Left ventricle myocardium inferior (tissue), 1 donor: ENCODE measurements at regions not wholly inside any gene's neighbourhood (a gene's known extent, or its start where the extent isn't known, plus 50 kb on each side); places are given as distances from the start of the nearest gene placed in this dataset.

Experiments
- DNase-seq: peaks from one replicate; pipeline ENCODE4 v3.0.0-alpha.2; 2020
- H3K27ac ChIP-seq: fragments of 200-600 bp; replicated peaks from 2 replicates; pipeline ENCODE4 v1.8.0; 2021
- H3K27me3 ChIP-seq: fragments of 200-600 bp; 2 replicates; pipeline ENCODE4 v1.8.0; 2021; ENCODE audit warnings: low read depth
- H3K36me3 ChIP-seq: fragments of 200-600 bp; 2 replicates; pipeline ENCODE4 v1.8.0; 2021
- H3K4me1 ChIP-seq: fragments of 200-600 bp; 2 replicates; pipeline ENCODE4 v1.8.0; 2021
- H3K4me3 ChIP-seq: fragments of 200-600 bp; 2 replicates; pipeline ENCODE4 v1.8.0; 2021; ENCODE audit warnings: mild to moderate bottlenecking, moderate library complexity
- H3K9me3 ChIP-seq: fragments of 200-600 bp; replicated peaks from 2 replicates; pipeline ENCODE4 v1.8.0; 2021
- CTCF ChIP-seq: fragments of 200-600 bp; IDR thresholded peaks from 2 replicates; pipeline ENCODE4 v1.8.0; 2021; ENCODE audit warnings: antibody characterized with exemption, mild to moderate bottlenecking, borderline replicate concordance
- intact Hi-C: fragments of 100-400 bp; cut with micrococcal nuclease; formaldehyde crosslinking; loops from one replicate; pipeline ENCODE4 v1.11.0; 2022
- donor health status: DM: no; HTN: yes; CAD: no; lungs with severe emphysema.

GRCh38 chr2:42961385-42961811 is 169.0 kb upstream of the HAAO start:
- DNase-seq: peak; percentile 62
- Histone ChIP-seq H3K27ac (peak overlapping the region; percentile 88), H3K9me3 (no peaks in the 10 kb centered on the region), H3K27me3 (no peaks in the 10 kb centered on the region), H3K4me3 (no peak overlapping the region), H3K4me1 (peaks cover 77% of the 10 kb centered on the region), H3K36me3 (no peaks in the 10 kb centered on the region)
- intact Hi-C loops: no loop called here
- TF ChIP-seq CTCF: no peak

GRCh38 chr2:42960842-42961180 is 168.4 kb upstream of the HAAO start:
- Histone ChIP-seq H3K27me3 (no peaks in the 10 kb centered on the region), H3K4me1 (peaks cover 77% of the 10 kb centered on the region), H3K9me3 (no peaks in the 10 kb centered on the region), H3K36me3 (no peaks in the 10 kb centered on the region), H3K27ac (peak overlapping the region; percentile 88), H3K4me3 (no peak overlapping the region)
- no peak for TF ChIP-seq CTCF
- intact Hi-C loops: no loop called here
- no peak for DNase-seq

- no peaks in the 10 kb centered on the region for H3K36me3 ChIP-seq
- no peak for DNase-seq
- intact Hi-C loops: no loop called here
- H3K9me3 ChIP-seq: no peaks in the 10 kb centered on the region
- H3K4me1 ChIP-seq: peaks cover 77% of the 10 kb centered on the region
- no peak for TF ChIP-seq CTCF
- peak overlapping the region; percentile 88 for H3K27ac ChIP-seq
- no peak overlapping the region for H3K4me3 ChIP-seq
- H3K27me3 ChIP-seq: no peaks in the 10 kb centered on the region
These were observed 167.8 kb upstream of the HAAO start for GRCh38 chr2:42960002-42960841.

GRCh38 chr2:42959234-42960001 is 167.0 kb upstream of the HAAO start:
- Histone ChIP-seq H3K4me1 (peaks cover 77% of the 10 kb centered on the region), H3K27me3 (no peaks in the 10 kb centered on the region), H3K4me3 (no peak overlapping the region), H3K27ac (peak overlapping the region; percentile 88), H3K36me3 (no peaks in the 10 kb centered on the region), H3K9me3 (no peaks in the 10 kb centered on the region)
- no peak for TF ChIP-seq CTCF
- DNase-seq: peak; percentile 59
- intact Hi-C loops: no loop called here

- Histone ChIP-seq H3K27ac (peak overlapping the region; percentile 88), H3K36me3 (no peaks in the 10 kb centered on the region), H3K9me3 (no peaks in the 10 kb centered on the region), H3K4me3 (no peak overlapping the region), H3K4me1 (peaks cover 80% of the 10 kb centered on the region), H3K27me3 (no peaks in the 10 kb centered on the region)
- intact Hi-C loops: no loop called here
- no peak for DNase-seq
- TF ChIP-seq CTCF: no peak
These were observed 166.4 kb upstream of the HAAO start for GRCh38 chr2:42958741-42959233.
